Lower lobe of right lung (tissue), 2 donors: ENCODE measurements at regions not wholly inside any gene's neighbourhood (a gene's known extent, or its start where the extent isn't known, plus 50 kb on each side); places are given as distances from the start of the nearest gene placed in this dataset.

Experiments
- ATAC-seq, 2 donors: fragments of 200-7000 bp; cut with Tn5 transposase; one replicate each; pipeline ENCODE4 v1.9.1; 2020 to 2022; ENCODE audit warnings: mild to moderate bottlenecking in 2 of 2, moderate library complexity in 2 of 2
- DNase-seq: peaks from one replicate; pipeline ENCODE4 v3.0.0-alpha.2; 2020
- H3K27ac ChIP-seq: fragments of 200-600 bp; one replicate; pipeline ENCODE4 v1.8.0; 2022
- H3K27me3 ChIP-seq: fragments of 200-600 bp; one replicate; pipeline ENCODE4 v1.8.0; 2022; ENCODE audit warnings: low read depth
- H3K36me3 ChIP-seq: fragments of 200-600 bp; one replicate; pipeline ENCODE4 v1.8.0; 2022; ENCODE audit warnings: mild to moderate bottlenecking
- H3K4me1 ChIP-seq: fragments of 200-600 bp; one replicate; pipeline ENCODE4 v1.8.0; 2022
- H3K4me3 ChIP-seq: fragments of 200-600 bp; one replicate; pipeline ENCODE4 v1.8.0; 2022; ENCODE audit warnings: mild to moderate bottlenecking
- H3K9me3 ChIP-seq: fragments of 200-600 bp; one replicate; pipeline ENCODE4 v1.8.0; 2022
- CTCF ChIP-seq: fragments of 200-600 bp; IDR thresholded peaks from one replicate; pipeline ENCODE4 v1.8.0; 2022; ENCODE audit warnings: antibody characterized with exemption, mild to moderate bottlenecking
- intact Hi-C: fragments of 100-400 bp; cut with DNase I; formaldehyde crosslinking; loops from one replicate; pipeline ENCODE4 v1.11.0; 2022
- donor health status: DM: no; HTN: yes; CAD: no; lungs with severe emphysema.

- no peaks in the 10 kb centered on the region for H3K27me3 ChIP-seq
- H3K27ac ChIP-seq = no peak overlapping the region
- no peaks in the 10 kb centered on the region for H3K4me1 ChIP-seq
- H3K36me3 ChIP-seq = no peaks in the 10 kb centered on the region
- DNase-seq (no peak), ATAC-seq (no peak)
- no peak overlapping the region for H3K4me3 ChIP-seq
- TF ChIP-seq CTCF = no peak
- no peaks in the 10 kb centered on the region for H3K9me3 ChIP-seq
- intact Hi-C loops = no loop called here
These were observed 447.5 kb downstream of the GXYLT1 start for GRCh38 chr12:41697161-41697560.

- no peaks in the 10 kb centered on the region for H3K4me1 ChIP-seq
- TF ChIP-seq CTCF = no peak
- intact Hi-C loops = no loop called here
- no peaks in the 10 kb centered on the region for H3K9me3 ChIP-seq
- DNase-seq = no peak
- H3K4me3 ChIP-seq = no peak overlapping the region
- H3K27me3 ChIP-seq = no peaks in the 10 kb centered on the region
- no peaks in the 10 kb centered on the region for H3K36me3 ChIP-seq
- ATAC-seq = no peak
- H3K27ac ChIP-seq = no peak overlapping the region
These were observed 459.7 kb downstream of the GXYLT1 start for GRCh38 chr12:41684997-41685396.

- no peaks in the 10 kb centered on the region for H3K36me3 ChIP-seq
- H3K4me1 ChIP-seq = no peaks in the 10 kb centered on the region
- ATAC-seq (no peak), DNase-seq (no peak)
- no peak overlapping the region for H3K27ac ChIP-seq
- no peak overlapping the region for H3K4me3 ChIP-seq
- no peaks in the 10 kb centered on the region for H3K27me3 ChIP-seq
- no peak for TF ChIP-seq CTCF
- intact Hi-C loops = no loop called here
- H3K9me3 ChIP-seq = no peaks in the 10 kb centered on the region
These were observed 461.0 kb downstream of the GXYLT1 start for GRCh38 chr12:41683513-41684240.

- Histone ChIP-seq H3K9me3 (no peaks in the 10 kb centered on the region), H3K27me3 (no peaks in the 10 kb centered on the region), H3K4me3 (no peak overlapping the region), H3K27ac (no peak overlapping the region), H3K36me3 (no peaks in the 10 kb centered on the region), H3K4me1 (no peaks in the 10 kb centered on the region)
- no peak for DNase-seq
- TF ChIP-seq CTCF = no peak
- intact Hi-C loops = no loop called here
- no peak for ATAC-seq
These were observed 461.7 kb downstream of the GXYLT1 start for GRCh38 chr12:41683023-41683422.

GRCh38 chr12:41681898-41682297 is 462.8 kb downstream of the GXYLT1 start:
- Histone ChIP-seq H3K27me3 (no peaks in the 10 kb centered on the region), H3K36me3 (no peaks in the 10 kb centered on the region), H3K4me1 (no peaks in the 10 kb centered on the region), H3K9me3 (no peaks in the 10 kb centered on the region), H3K4me3 (no peak overlapping the region), H3K27ac (no peak overlapping the region)
- TF ChIP-seq CTCF = no peak
- no peak for DNase-seq
- no peak for ATAC-seq
- intact Hi-C loops = no loop called here
